ENCODE measurements at regions not wholly inside any gene's neighbourhood (a gene's known extent, or its start where the extent isn't known, plus 50 kb on each side); places are given as distances from the start of the nearest gene placed in this dataset.

DNA sequence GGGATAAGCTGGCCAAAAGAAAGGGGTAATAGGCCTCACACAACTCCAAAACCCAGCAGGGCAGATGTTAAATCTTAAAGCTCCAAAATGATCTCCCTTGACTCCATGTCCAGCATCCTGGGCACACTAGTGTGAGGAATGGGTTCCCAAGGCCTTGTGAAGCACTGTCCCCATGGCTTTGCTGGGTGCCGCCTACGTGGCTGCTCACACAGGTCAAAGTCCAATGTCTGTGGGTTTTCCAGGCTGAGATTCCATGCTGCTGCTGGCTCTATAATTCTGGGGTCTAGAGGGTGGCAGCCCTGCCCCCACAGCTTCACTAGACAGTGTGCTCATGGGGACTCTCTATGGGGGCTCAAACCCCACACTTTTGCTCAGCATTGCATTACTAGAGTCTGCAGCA is 145.3 kb upstream of the GRIN2B start:
- Mint-ChIP-seq H3K9me3 (peaks cover 18% of the 10 kb centered on the region), H3K27me3 (ENCODE audit: low read depth, poor library complexity) (peaks cover 12% of the 10 kb centered on the region), H3K4me1 (no peaks in the 10 kb centered on the region), H3K36me3 (ENCODE audit: low read depth) (no peaks in the 10 kb centered on the region), H3K27ac (no peak overlapping the region), H3K4me3 (no peak overlapping the region)
- DNase-seq = no peak
- TF ChIP-seq, protein P1, sequence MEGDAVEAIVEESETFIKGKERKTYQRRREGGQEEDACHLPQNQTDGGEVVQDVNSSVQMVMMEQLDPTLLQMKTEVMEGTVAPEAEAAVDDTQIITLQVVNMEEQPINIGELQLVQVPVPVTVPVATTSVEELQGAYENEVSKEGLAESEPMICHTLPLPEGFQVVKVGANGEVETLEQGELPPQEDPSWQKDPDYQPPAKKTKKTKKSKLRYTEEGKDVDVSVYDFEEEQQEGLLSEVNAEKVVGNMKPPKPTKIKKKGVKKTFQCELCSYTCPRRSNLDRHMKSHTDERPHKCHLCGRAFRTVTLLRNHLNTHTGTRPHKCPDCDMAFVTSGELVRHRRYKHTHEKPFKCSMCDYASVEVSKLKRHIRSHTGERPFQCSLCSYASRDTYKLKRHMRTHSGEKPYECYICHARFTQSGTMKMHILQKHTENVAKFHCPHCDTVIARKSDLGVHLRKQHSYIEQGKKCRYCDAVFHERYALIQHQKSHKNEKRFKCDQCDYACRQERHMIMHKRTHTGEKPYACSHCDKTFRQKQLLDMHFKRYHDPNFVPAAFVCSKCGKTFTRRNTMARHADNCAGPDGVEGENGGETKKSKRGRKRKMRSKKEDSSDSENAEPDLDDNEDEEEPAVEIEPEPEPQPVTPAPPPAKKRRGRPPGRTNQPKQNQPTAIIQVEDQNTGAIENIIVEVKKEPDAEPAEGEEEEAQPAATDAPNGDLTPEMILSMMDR (IDR thresholded peaks at IDR 0.05) = no peak

DNA sequence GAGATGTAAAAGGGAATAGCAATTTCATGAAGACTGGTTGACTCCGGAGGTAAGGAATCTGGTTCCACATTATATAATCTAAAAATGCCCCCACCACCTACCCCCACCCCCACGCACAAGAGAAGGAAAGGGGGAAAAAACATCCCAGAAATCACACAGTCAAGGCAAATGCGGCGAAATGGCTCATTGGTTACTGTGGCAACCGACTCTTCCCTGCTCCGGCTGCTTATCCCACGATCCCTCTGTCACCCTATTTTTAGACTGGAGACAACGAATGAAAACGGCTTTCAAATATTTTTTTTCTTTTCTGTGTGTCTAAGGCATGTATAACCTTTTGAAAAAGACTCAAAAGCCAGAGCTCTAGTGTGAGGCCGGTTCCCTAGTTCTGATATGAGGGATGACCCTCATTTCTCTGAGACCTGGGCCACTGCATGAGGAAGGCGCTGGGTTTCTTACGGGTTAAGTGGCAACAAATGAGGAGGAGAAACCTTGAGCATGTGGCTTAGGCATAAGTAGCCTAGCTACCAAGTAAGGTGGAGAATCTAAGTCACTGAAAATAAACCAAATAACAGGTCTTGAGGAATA is 148.3 kb upstream of the GRIN2B start:
- DNase-seq = no peak
- Mint-ChIP-seq H3K4me3 (no peak overlapping the region), H3K4me1 (no peaks in the 10 kb centered on the region), H3K27me3 (ENCODE audit: low read depth, poor library complexity) (peaks cover 12% of the 10 kb centered on the region), H3K9me3 (peaks cover 13% of the 10 kb centered on the region), H3K27ac (no peak overlapping the region), H3K36me3 (ENCODE audit: low read depth) (no peaks in the 10 kb centered on the region)
- TF ChIP-seq, protein P1 (IDR thresholded peaks at IDR 0.05) = no peak

DNA sequence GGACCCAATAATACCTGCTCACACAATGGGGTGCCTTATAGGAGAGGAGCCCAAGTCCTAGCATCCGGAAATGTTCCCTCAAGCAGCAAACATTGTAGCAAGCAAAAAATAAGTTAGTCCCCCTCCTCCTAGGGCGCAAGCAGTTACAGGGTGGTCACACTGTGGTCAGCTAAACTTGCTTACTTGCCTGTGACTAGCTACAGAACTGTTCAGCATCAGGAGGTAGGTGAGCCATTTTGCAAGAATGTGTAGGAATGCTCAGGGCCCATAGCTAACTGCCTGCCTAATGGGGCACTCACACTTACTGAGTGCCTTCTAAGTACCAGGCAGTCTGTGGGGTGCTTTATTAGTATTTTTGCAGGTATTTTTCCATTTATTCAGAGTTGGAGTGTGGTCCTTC is 154.6 kb upstream of the GRIN2B start:
- H3K27me3 Mint-ChIP-seq (ENCODE audit: low read depth, poor library complexity) = peaks cover 7% of the 10 kb centered on the region
- no peak for DNase-seq
- no peaks in the 10 kb centered on the region for H3K4me1 Mint-ChIP-seq
- H3K36me3 Mint-ChIP-seq (ENCODE audit: low read depth) = no peaks in the 10 kb centered on the region
- TF ChIP-seq, protein P1 (IDR thresholded peaks at IDR 0.05) = no peak
- H3K4me3 Mint-ChIP-seq = no peak overlapping the region
- peaks cover 6% of the 10 kb centered on the region for H3K9me3 Mint-ChIP-seq
- no peak overlapping the region for H3K27ac Mint-ChIP-seq

DNA sequence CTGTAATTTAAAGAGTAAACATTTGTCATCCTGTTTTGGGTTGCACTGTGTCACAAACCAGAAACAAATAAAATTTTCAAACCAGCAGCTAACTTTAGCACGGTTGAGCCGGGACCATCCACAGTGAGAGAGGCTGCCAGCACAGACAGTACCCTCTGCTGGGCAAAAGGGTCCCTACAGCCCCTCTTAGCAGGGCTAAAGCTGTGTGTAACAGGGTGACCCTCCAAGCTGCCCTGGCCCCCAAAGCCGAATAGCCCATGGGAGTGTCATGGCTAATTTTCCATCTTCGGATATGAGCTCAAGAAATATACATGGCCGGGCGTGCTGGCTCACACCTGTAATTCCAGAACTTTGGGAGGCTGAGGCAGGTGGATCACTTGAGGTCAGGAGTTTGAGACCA is 157.1 kb upstream of the GRIN2B start:
- no peaks in the 10 kb centered on the region for H3K36me3 Mint-ChIP-seq (ENCODE audit: low read depth)
- H3K9me3 Mint-ChIP-seq = no peaks in the 10 kb centered on the region
- no peaks in the 10 kb centered on the region for H3K4me1 Mint-ChIP-seq
- no peak overlapping the region for H3K4me3 Mint-ChIP-seq
- H3K27me3 Mint-ChIP-seq (ENCODE audit: low read depth, poor library complexity) = peaks cover 9% of the 10 kb centered on the region
- peak; percentile 48 for DNase-seq
- TF ChIP-seq, protein P1 (IDR thresholded peaks at IDR 0.05) = peak; percentile 60
- no peak overlapping the region for H3K27ac Mint-ChIP-seq

DNA sequence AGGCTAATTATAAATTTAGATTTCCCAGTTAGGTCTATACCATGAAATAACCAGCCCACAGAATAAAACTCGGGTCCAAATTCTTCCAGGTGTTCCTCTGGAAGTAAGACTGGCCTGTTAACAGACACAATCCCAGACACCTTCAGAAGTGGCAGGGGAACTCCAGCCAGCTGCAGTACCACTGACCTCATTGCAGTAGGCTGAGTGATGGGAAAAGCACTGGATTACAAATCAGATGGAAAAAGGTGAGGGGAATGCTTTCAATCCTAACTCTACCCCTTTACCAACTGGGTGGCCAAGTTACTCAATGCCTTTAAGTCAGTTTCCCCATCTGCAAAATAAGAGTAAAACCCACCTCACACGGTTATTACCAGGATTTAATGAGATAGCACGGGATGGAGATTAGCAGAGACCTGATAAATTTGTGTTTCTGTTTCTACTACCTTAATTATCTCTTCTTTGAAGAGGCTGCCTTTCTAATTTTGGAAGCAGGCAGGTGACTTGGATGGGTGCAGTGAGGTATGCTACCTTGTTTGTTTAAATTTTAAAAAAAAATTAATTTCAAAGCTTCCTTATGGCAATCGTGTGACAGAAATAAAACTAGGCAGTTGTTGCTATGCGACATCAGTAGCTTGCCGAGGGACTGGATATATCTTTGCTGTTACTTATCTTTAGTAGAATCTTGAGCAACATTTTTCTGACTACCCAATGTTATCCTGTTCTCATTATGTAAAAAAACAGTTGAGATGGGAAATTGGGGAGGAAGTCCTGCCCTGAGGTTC is 167.3 kb upstream of the GRIN2B start:
- Mint-ChIP-seq H3K4me3 (no peak overlapping the region), H3K36me3 (ENCODE audit: low read depth) (no peaks in the 10 kb centered on the region), H3K27ac (no peak overlapping the region), H3K4me1 (peaks cover 13% of the 10 kb centered on the region), H3K27me3 (ENCODE audit: low read depth, poor library complexity) (peaks cover 3% of the 10 kb centered on the region), H3K9me3 (peaks cover 14% of the 10 kb centered on the region)
- no peak for DNase-seq
- TF ChIP-seq, protein P1 (IDR thresholded peaks at IDR 0.05) = no peak

DNA sequence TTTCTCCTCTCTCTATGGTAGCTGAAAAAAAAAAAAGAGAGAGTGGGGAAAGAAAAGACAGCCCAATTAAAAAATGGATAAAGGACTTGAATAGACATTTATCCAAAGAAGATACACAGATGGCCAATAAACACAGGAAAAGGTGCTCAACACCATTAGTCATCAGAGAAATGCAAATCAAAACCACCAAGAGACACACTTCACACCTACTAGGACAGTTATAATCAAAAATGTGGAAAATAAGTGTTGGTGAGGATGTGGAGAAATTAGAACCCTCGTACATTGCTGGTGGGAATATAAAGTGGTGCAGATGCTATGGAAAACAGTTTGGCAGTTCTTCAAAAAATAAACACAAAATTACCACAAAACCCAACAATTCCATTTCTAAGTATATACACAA is 172.4 kb upstream of the GRIN2B start:
- Mint-ChIP-seq H3K27me3 (ENCODE audit: low read depth, poor library complexity) (peaks cover 3% of the 10 kb centered on the region), H3K9me3 (peaks cover 19% of the 10 kb centered on the region), H3K4me3 (no peak overlapping the region), H3K27ac (no peak overlapping the region), H3K36me3 (ENCODE audit: low read depth) (peaks cover 5% of the 10 kb centered on the region), H3K4me1 (peaks cover 53% of the 10 kb centered on the region)
- DNase-seq = no peak
- TF ChIP-seq, protein P1 (IDR thresholded peaks at IDR 0.05) = no peak
